HepG2 (cell line): ENCODE measurements at regions not wholly inside any gene's neighbourhood (a gene's known extent, or its start where the extent isn't known, plus 50 kb on each side); places are given as distances from the start of the nearest gene placed in this dataset.

Experiments used
- ATAC-seq: fragments of 200-7000 bp; cut with Tn5 transposase; 3 replicates; pipeline ENCODE4 v1.9.1; 2020; ENCODE audit warnings: mild to moderate bottlenecking, moderate library complexity
- BruUV-seq: library from RNA; stranded (reverse); fragments of 400-500 nt; replicated peaks from 2 replicates; lab custom pipeline; 2021; lab: Mats Ljungman, UMichigan
- CTCF ChIA-PET: fragments of 300-600 bp; formaldehyde crosslinking; extraction: SDS; loops from one replicate; lab custom pipeline; 2021; ENCODE audit warnings: low total read pairs, inconsistent platforms, low intra/inter-chr PET ratio; lab: Yijun Ruan, JAX
- POLR2A ChIA-PET: fragments of 350-600 bp; sonication (Branson Sonifier 250); formaldehyde crosslinking; loops from one replicate; lab custom pipeline; 2020; ENCODE audit warnings: antibody characterized with exemption, inconsistent platforms; lab: Yijun Ruan, JAX
- DNase-seq: peaks from one replicate; pipeline ENCODE4 v3.0.0-alpha.2; 2015; ENCODE audit warnings: low spot score
- FAIRE-seq: peaks from 3 replicates; lab custom pipeline; 2011; peaks lifted over from hg19 to GRCh38; lab: Jason Lieb, UNC
- H2AFZ ChIP-seq: one replicate; pipeline ENCODE4 v1.6.1; 2011; ENCODE audit warnings: low read length, inconsistent platforms
- H3K27ac ChIP-seq: fragments of 300-600 bp; 3 replicates; pipeline ENCODE4 v1.8.0; 2011; ENCODE audit warnings: mixed run types, mild to moderate bottlenecking, mixed read lengths, low read length, inconsistent platforms; ENCODE audit not compliant: insufficient read depth; ENCODE audit errors: extremely low read length
- H3K27me3 ChIP-seq, 2 experiments: fragments of 200-600 bp in 1 of 2; 2 replicates in 1 of 2; 3 replicates in 1 of 2; pipeline versions ENCODE4 v1.6.0 to v1.8.0; 2011; ENCODE audit warnings: low read length in 2 of 2, mild to moderate bottlenecking in 2 of 2, moderate library complexity in 2 of 2, inconsistent platforms in 1 of 2; ENCODE audit not compliant: insufficient read depth in 2 of 2, control insufficient read depth in 1 of 2
- H3K36me3 ChIP-seq, 2 experiments: fragments of 200-600 bp in 1 of 2; replicated peaks in 1 of 2; 2 replicates in 1 of 2; 3 replicates in 1 of 2; pipeline versions ENCODE4 v1.5.1 to v1.8.0; 2011; ENCODE audit warnings: low read length in 2 of 2, inconsistent platforms in 1 of 2; ENCODE audit not compliant: insufficient read depth in 2 of 2, control insufficient read depth in 1 of 2
- H3K4me1 ChIP-seq: 2 replicates; pipeline ENCODE4 v1.5.1; 2012; ENCODE audit warnings: low read length, inconsistent platforms; ENCODE audit not compliant: insufficient read depth
- H3K4me2 ChIP-seq: 2 replicates; pipeline ENCODE4 v1.6.0; 2011; ENCODE audit warnings: low read depth, low read length, inconsistent platforms
- H3K4me3 ChIP-seq, 3 experiments: fragments of 200-600 bp in 1 of 3; sonication (generic), shearing (Covaris generic) in 1 of 3; replicated peaks in 1 of 3; 2 replicates each; pipeline ENCODE4 v1.5.1; 2011 to 2016; ENCODE audit warnings: low read length in 3 of 3, inconsistent platforms in 2 of 3, low read depth in 2 of 3, mild to moderate bottlenecking in 2 of 3, control low read depth in 1 of 3, mixed read lengths in 1 of 3; ENCODE audit not compliant: insufficient read depth in 1 of 3
- H3K79me2 ChIP-seq: one replicate; pipeline ENCODE4 v1.6.1; 2011; ENCODE audit warnings: low read length, inconsistent platforms; ENCODE audit not compliant: insufficient read depth
- H3K9ac ChIP-seq: 2 replicates; pipeline ENCODE4 v1.6.0; 2011; ENCODE audit warnings: mild to moderate bottlenecking, low read depth, low read length, inconsistent platforms; ENCODE audit not compliant: insufficient read depth
- H3K9me3 ChIP-seq: 2 replicates; pipeline ENCODE4 v1.5.1; 2012; ENCODE audit warnings: mild to moderate bottlenecking, low read length
- H4K20me1 ChIP-seq: 2 replicates; pipeline ENCODE4 v1.6.0; 2011; ENCODE audit warnings: inconsistent platforms, mild to moderate bottlenecking, low read length, moderate library complexity; ENCODE audit not compliant: insufficient read depth
- ATF7 ChIP-seq, 2 experiments: fragments of 450-650 bp in 1 of 2; sonication (generic) in 1 of 2; formaldehyde crosslinking in 1 of 2; IDR thresholded peaks; 2 replicates each; pipeline versions ENCODE4 v1.4.0 to v1.6.1; 2016 to 2020; ENCODE audit warnings: antibody characterized with exemption in 1 of 2, mild to moderate bottlenecking in 1 of 2, missing genetic modification reagents in 1 of 2
- CEBPG ChIP-seq: IDR thresholded peaks from 2 replicates; pipeline ENCODE4 v1.6.1; 2016
- CREB1 ChIP-seq, 2 experiments: fragments of 450-650 bp in 1 of 2; IDR thresholded peaks; 2 replicates each; pipeline ENCODE4 v1.6.1; 2016 to 2017; ENCODE audit warnings: control low read depth in 1 of 2, mild to moderate bottlenecking in 1 of 2, missing compliant biosample characterization in 1 of 2, missing genetic modification characterization in 1 of 2
- NFYC ChIP-seq: IDR thresholded peaks from 2 replicates; pipeline ENCODE4 v1.6.1; 2016; ENCODE audit warnings: missing genetic modification reagents, missing compliant biosample characterization
- NPAS2 ChIP-seq: sonication (generic); formaldehyde crosslinking; IDR thresholded peaks from 2 replicates; pipeline ENCODE4 v1.8.0; 2022; ENCODE audit warnings: mild to moderate bottlenecking, missing genetic modification reagents, borderline replicate concordance
- SSRP1 ChIP-seq: IDR thresholded peaks from 2 replicates; pipeline ENCODE4 v1.6.1; 2016; ENCODE audit warnings: control low read depth
- TCF12 ChIP-seq, 2 experiments: fragments of 450-650 bp in 1 of 2; sonication (generic) in 1 of 2; formaldehyde crosslinking in 1 of 2; IDR thresholded peaks; 2 replicates each; pipeline versions ENCODE4 v1.6.1 to v1.8.0; 2017 to 2022; ENCODE audit warnings: antibody characterized with exemption in 1 of 2, mild to moderate bottlenecking in 1 of 2, missing genetic modification reagents in 1 of 2, moderate library complexity in 1 of 2
- TOE1 ChIP-seq: sonication (generic); formaldehyde crosslinking; IDR thresholded peaks from 2 replicates; pipeline ENCODE4 v1.4.0; 2020; ENCODE audit warnings: mild to moderate bottlenecking, missing genetic modification reagents
- ZKSCAN5 ChIP-seq: sonication (generic); formaldehyde crosslinking; IDR thresholded peaks from 2 replicates; pipeline ENCODE4 v1.5.1; 2020; ENCODE audit warnings: mild to moderate bottlenecking, missing genetic modification reagents
- WGBS: methylation state at CpG from one replicate; pipeline ENCODE4 v1.1.6; 2017; ENCODE audit warnings: low lambda C conversion rate; 5-methylcytosine and 5-hydroxymethylcytosine counted together
- in situ Hi-C: cut with HindIII; loops from 2 replicates; pipeline ENCODE4 v1.10.0; 2017; ENCODE audit warnings: low pct_unique_long_range_greater_than_20kb; ENCODE audit not compliant: extremely low pct_ligation_motif_present
- intact Hi-C: fragments of 100-400 bp; cut with micrococcal nuclease; formaldehyde crosslinking; loops from one replicate; pipeline ENCODE4 v1.10.0; 2022; ENCODE audit not compliant: unreplicated experiment
- TF ChIP-seq, protein P1 (sequence below): sonication (generic); formaldehyde crosslinking; IDR thresholded peaks from 2 replicates; pipeline ENCODE4 v1.4.0; 2020; ENCODE audit warnings: missing genetic modification reagents
- TF ChIP-seq, protein P2 (sequence below): sonication (generic); formaldehyde crosslinking; IDR thresholded peaks from 2 replicates; pipeline ENCODE4 v1.4.0; 2020; ENCODE audit warnings: missing genetic modification reagents, borderline replicate concordance

GRCh38 chr4:35315419-35315818 lies 928.9 kb downstream of the ARAP2 start (continued):
- no peak for TF ChIP-seq NPAS2 (CRISPR knock-in tag)

DNA sequence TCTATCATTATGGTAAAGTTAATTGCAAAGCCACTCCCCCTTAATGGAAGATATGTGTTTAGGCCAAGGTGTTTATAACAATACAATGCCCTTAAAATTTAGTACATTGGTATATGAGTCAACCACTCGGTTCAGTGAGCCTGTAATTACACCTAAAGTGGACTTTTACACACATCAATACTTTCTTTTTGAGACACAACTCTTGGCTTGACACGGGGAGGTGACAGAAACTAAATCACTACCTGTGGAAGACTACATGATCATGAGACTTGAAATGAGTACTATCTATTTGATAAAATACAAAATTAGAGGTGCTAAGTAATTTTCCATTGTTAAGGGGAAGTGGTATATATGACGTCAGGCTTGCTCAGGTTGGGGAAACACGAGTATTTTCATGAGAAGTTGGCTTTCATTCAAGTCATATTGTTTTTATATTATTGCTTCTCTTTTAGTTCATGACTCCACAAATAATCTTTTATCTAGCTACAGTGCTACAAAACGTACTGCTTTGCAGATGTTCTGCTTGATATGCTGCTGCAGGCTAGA lies 918.3 kb downstream of the ARAP2 start:
- Histone ChIP-seq H3K27ac (no peak overlapping the region), H3K9me3 (no peaks in the 10 kb centered on the region), H3K79me2 (no peaks in the 10 kb centered on the region), H3K27me3 (no peaks in the 10 kb centered on the region), H3K36me3 (no peaks in the 10 kb centered on the region), H3K4me1 (no peaks in the 10 kb centered on the region), H3K4me2 (no peak overlapping the region), H3K4me3 (no peak overlapping the region), H4K20me1 (no peaks in the 10 kb centered on the region), H3K9ac (no peak overlapping the region), H2AFZ (no peak overlapping the region)
- no peak for FAIRE-seq
- in situ Hi-C loops, result no loop called here
- POLR2A ChIA-PET, result no interaction called here
- no peak for DNase-seq
- CTCF ChIA-PET, result no interaction called here
- intact Hi-C loops, result no loop called here
- ATAC-seq, result no peak
- WGBS, result under 1% methylated on average over 5 of the region's 5 CpGs
- no TSS peak for BruUV-seq
- TF ChIP-seq NFYC (CRISPR knock-in tag), result no peak
- TF ChIP-seq CEBPG (CRISPR knock-in tag), result no peak
- TF ChIP-seq, protein P1, sequence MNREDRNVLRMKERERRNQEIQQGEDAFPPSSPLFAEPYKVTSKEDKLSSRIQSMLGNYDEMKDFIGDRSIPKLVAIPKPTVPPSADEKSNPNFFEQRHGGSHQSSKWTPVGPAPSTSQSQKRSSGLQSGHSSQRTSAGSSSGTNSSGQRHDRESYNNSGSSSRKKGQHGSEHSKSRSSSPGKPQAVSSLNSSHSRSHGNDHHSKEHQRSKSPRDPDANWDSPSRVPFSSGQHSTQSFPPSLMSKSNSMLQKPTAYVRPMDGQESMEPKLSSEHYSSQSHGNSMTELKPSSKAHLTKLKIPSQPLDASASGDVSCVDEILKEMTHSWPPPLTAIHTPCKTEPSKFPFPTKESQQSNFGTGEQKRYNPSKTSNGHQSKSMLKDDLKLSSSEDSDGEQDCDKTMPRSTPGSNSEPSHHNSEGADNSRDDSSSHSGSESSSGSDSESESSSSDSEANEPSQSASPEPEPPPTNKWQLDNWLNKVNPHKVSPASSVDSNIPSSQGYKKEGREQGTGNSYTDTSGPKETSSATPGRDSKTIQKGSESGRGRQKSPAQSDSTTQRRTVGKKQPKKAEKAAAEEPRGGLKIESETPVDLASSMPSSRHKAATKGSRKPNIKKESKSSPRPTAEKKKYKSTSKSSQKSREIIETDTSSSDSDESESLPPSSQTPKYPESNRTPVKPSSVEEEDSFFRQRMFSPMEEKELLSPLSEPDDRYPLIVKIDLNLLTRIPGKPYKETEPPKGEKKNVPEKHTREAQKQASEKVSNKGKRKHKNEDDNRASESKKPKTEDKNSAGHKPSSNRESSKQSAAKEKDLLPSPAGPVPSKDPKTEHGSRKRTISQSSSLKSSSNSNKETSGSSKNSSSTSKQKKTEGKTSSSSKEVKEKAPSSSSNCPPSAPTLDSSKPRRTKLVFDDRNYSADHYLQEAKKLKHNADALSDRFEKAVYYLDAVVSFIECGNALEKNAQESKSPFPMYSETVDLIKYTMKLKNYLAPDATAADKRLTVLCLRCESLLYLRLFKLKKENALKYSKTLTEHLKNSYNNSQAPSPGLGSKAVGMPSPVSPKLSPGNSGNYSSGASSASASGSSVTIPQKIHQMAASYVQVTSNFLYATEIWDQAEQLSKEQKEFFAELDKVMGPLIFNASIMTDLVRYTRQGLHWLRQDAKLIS, result no peak
- peak; percentile 72 for TF ChIP-seq ATF7 (IDR thresholded peaks at IDR 0.05)
- no peak for TF ChIP-seq ATF7 (CRISPR knock-in tag; IDR thresholded peaks at IDR 0.05)
- no peak for TF ChIP-seq SSRP1 (CRISPR knock-in tag)
- peak; percentile 71 for TF ChIP-seq CREB1 (IDR thresholded peaks at IDR 0.05)
- no peak for TF ChIP-seq CREB1 (CRISPR knock-in tag; IDR thresholded peaks at IDR 0.05)
- no peak for TF ChIP-seq ZKSCAN5 (CRISPR knock-in tag)
- no peak for TF ChIP-seq TOE1
- TF ChIP-seq, protein P2, sequence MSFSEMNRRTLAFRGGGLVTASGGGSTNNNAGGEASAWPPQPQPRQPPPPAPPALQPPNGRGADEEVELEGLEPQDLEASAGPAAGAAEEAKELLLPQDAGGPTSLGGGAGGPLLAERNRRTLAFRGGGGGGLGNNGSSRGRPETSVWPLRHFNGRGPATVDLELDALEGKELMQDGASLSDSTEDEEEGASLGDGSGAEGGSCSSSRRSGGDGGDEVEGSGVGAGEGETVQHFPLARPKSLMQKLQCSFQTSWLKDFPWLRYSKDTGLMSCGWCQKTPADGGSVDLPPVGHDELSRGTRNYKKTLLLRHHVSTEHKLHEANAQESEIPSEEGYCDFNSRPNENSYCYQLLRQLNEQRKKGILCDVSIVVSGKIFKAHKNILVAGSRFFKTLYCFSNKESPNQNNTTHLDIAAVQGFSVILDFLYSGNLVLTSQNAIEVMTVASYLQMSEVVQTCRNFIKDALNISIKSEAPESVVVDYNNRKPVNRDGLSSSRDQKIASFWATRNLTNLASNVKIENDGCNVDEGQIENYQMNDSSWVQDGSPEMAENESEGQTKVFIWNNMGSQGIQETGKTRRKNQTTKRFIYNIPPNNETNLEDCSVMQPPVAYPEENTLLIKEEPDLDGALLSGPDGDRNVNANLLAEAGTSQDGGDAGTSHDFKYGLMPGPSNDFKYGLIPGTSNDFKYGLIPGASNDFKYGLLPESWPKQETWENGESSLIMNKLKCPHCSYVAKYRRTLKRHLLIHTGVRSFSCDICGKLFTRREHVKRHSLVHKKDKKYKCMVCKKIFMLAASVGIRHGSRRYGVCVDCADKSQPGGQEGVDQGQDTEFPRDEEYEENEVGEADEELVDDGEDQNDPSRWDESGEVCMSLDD (CRISPR knock-in tag), result no peak
- TF ChIP-seq TCF12 (IDR thresholded peaks at IDR 0.05), result no peak
- no peak for TF ChIP-seq TCF12 (CRISPR knock-in tag; IDR thresholded peaks at IDR 0.05)
